Sigmoid colon (tissue), 6 donors: ENCODE measurements at regions not wholly inside any gene's neighbourhood (a gene's known extent, or its start where the extent isn't known, plus 50 kb on each side); places are given as distances from the start of the nearest gene placed in this dataset.
A peak's percentile ranks its signal among the peaks of the same experiment; 100 is the strongest.

Experiments
- DNase-seq: peaks from one replicate; pipeline ENCODE4 v3.0.0-alpha.2; 2019
- H3K27ac ChIP-seq, 4 donors: fragments of 200-600 bp; sonication (generic); one replicate each; pipeline ENCODE4 v1.5.1; 2016 to 2019; ENCODE audit warnings: mild to moderate bottlenecking in 1 of 4
- H3K27me3 ChIP-seq, 3 donors: fragments of 200-600 bp; sonication (generic); one replicate each; pipeline ENCODE4 v1.5.1; 2019; ENCODE audit warnings: mild to moderate bottlenecking in 1 of 3
- H3K36me3 ChIP-seq, 4 donors: fragments of 200-600 bp; sonication (generic); one replicate each; pipeline ENCODE4 v1.5.1; 2016 to 2019
- H3K4me1 ChIP-seq, 4 donors: fragments of 200-600 bp; sonication (generic); one replicate each; pipeline ENCODE4 v1.5.1; 2017 to 2019
- H3K4me3 ChIP-seq, 4 donors: fragments of 200-600 bp; sonication (generic); one replicate each; pipeline ENCODE4 v1.5.1; 2017 to 2019; ENCODE audit warnings: mild to moderate bottlenecking in 2 of 4, moderate library complexity in 1 of 4
- H3K9me3 ChIP-seq, 4 donors: fragments of 200-600 bp in 3 of 4; sonication (generic) in 3 of 4; one replicate each; pipeline versions ENCODE4 v1.5.1 to v1.6.1; 2013 to 2019
- EP300 ChIP-seq, 4 donors: sonication (generic); formaldehyde crosslinking; IDR thresholded peaks; one replicate each; pipeline ENCODE4 v1.6.1; 2017; ENCODE audit warnings: antibody characterized with exemption in 4 of 4
- POLR2A ChIP-seq, 2 donors: fragments of 450-650 bp; IDR thresholded peaks; one replicate each; pipeline ENCODE4 v1.6.1; 2016; ENCODE audit warnings: antibody characterized with exemption in 2 of 2, mild to moderate bottlenecking in 2 of 2, moderate library complexity in 2 of 2
- POLR2AphosphoS5 ChIP-seq, 4 donors: sonication (generic); formaldehyde crosslinking; IDR thresholded peaks; one replicate each; pipeline ENCODE4 v1.6.1; 2017; ENCODE audit warnings: antibody characterized with exemption in 4 of 4
- WGBS, 2 donors: extraction: QIAGEN DNeasy Blood & Tissue Kit; methylation state at CpG; one replicate each; pipeline ENCODE4 v1.1.7; 2013; 5-methylcytosine and 5-hydroxymethylcytosine counted together
- intact Hi-C: fragments of 100-400 bp; cut with DNase I; formaldehyde crosslinking; loops from one replicate; pipeline ENCODE4 v1.15.1; 2023
- TF ChIP-seq, protein P1 (sequence below), 4 experiments: fragments of 450-650 bp in 3 of 4; fragments of 200-600 bp in 1 of 4; IDR thresholded peaks; one replicate each; pipeline ENCODE4 v1.5.1; 2016 to 2019; ENCODE audit warnings: antibody characterized with exemption in 4 of 4, mild to moderate bottlenecking in 3 of 4, moderate library complexity in 2 of 4
- donor health status: healthy with polysubstance abuse.
- donor health status: healthy.

DNA sequence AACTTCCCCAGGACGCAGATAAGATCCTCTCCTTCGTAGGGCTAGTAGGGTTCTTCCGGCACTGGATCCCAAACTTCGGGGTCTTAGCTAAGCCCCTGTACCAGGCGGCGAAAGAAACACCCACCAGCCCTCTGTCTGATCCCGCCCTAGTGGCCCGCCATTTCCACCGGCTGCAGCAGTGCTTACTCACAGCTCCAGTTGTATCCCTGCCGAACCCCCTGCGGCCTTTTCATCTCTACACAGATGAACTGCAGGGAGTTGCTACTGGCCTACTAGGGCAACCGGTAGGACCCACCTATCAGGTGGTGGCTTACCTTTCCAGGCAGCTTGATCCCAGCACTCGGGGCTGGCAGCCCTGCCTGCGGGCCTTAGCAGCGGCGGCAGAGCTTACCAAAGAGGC is 961.2 kb downstream of the RPA4 start:
- intact Hi-C loops: no loop called here

DNA sequence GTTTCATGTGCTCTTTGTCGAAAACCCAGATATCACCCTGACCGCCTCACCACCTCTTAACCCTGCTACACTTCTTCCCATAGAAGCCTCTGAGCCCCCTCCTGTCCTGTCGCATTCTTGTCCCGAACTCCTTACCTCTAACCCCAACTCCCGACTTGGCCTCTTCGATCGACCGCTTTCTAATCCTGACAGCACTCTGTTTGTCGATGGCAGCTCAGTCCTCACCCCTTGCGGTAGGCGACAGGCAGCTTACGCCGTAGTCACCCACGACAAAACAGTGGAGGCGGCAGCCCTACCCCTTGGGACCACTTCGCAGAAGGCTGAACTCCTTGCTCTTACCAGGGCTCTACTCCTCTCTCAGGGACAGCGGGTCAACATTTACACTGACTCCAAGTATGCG is 961.7 kb downstream of the RPA4 start:
- H3K27ac ChIP-seq: no peak overlapping the region
- no peaks in the 10 kb centered on the region for H3K27me3 ChIP-seq
- no peaks in the 10 kb centered on the region for H3K36me3 ChIP-seq
- WGBS, 2 donors: 97 to 98% methylated on average over 18 of the region's 18 CpGs
- intact Hi-C loops: no loop called here
- no peaks in the 10 kb centered on the region for H3K9me3 ChIP-seq
- no peaks in the 10 kb centered on the region for H3K4me1 ChIP-seq
- TF ChIP-seq POLR2AphosphoS5 (IDR thresholded peaks at IDR 0.05): no peak
- no peak overlapping the region for H3K4me3 ChIP-seq
- peak; percentile 55 for DNase-seq

More for the DNA sequence above, 961.2 kb downstream of the RPA4 start:
- peak; percentile 61 for DNase-seq
- TF ChIP-seq POLR2AphosphoS5 (IDR thresholded peaks at IDR 0.05) (no peak), POLR2A (IDR thresholded peaks at IDR 0.05) (no peak), EP300 (IDR thresholded peaks at IDR 0.05) (no peak)
- TF ChIP-seq, protein P1, sequence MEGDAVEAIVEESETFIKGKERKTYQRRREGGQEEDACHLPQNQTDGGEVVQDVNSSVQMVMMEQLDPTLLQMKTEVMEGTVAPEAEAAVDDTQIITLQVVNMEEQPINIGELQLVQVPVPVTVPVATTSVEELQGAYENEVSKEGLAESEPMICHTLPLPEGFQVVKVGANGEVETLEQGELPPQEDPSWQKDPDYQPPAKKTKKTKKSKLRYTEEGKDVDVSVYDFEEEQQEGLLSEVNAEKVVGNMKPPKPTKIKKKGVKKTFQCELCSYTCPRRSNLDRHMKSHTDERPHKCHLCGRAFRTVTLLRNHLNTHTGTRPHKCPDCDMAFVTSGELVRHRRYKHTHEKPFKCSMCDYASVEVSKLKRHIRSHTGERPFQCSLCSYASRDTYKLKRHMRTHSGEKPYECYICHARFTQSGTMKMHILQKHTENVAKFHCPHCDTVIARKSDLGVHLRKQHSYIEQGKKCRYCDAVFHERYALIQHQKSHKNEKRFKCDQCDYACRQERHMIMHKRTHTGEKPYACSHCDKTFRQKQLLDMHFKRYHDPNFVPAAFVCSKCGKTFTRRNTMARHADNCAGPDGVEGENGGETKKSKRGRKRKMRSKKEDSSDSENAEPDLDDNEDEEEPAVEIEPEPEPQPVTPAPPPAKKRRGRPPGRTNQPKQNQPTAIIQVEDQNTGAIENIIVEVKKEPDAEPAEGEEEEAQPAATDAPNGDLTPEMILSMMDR (IDR thresholded peaks at IDR 0.05): no peak
- Histone ChIP-seq H3K9me3 (no peaks in the 10 kb centered on the region), H3K4me1 (no peaks in the 10 kb centered on the region), H3K36me3 (no peaks in the 10 kb centered on the region), H3K4me3 (no peak overlapping the region), H3K27ac (no peak overlapping the region), H3K27me3 (no peaks in the 10 kb centered on the region)
- 96 to 97% methylated on average over 16 of the region's 16 CpGs for WGBS, 2 donors

DNA sequence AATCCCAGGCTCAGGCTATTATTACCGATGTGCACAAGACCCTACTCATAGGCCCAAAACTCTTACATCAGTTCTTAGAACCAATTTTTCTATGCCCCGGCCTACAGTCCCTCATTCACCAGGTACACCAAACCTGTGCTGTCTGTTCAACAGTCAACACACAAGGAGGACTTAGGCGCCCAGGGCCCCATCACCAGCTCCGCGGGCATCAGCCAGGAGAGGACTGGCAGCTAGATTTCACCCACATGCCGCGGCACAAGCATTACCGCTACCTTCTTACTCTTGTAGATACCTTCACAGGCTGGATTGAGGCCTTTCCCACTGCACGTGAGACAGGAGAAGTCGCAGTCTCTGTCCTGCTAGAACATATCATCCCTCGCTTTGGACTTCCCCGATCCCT is 962.5 kb downstream of the RPA4 start:
- no peak for TF ChIP-seq POLR2AphosphoS5 (IDR thresholded peaks at IDR 0.05)
- no peak for TF ChIP-seq EP300 (IDR thresholded peaks at IDR 0.05)
- Histone ChIP-seq H3K27ac (no peak overlapping the region), H3K4me1 (no peaks in the 10 kb centered on the region), H3K27me3 (no peaks in the 10 kb centered on the region), H3K4me3 (no peak overlapping the region), H3K9me3 (no peaks in the 10 kb centered on the region), H3K36me3 (no peaks in the 10 kb centered on the region)
- DNase-seq: no peak
- WGBS, 2 donors: 96 to 98% methylated on average over 12 of the region's 12 CpGs
- intact Hi-C loops: no loop called here

DNA sequence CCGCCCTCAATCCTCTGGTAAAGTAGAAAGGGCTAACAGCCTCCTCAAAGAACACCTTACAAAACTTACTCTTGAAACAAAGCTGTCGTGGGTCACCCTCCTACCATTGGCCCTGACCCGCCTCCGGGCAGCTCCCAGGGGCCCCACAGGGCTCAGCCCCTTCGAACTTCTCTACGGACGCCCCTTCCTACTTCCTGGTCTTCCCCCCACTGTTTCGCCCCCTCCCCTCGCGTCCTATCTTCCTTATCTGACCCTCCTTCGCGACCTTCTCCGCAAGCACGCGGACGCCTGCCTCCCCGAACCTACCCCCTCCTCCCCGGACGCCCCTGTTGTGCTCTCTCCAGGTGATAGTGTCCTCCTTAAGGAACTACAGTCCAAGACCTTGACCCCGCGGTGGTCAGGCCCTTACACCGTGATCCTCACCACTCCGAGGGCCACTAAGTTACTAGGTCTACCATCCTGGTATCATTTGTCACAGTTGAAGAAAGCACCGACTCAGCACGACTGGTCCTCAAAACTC is 963.1 kb downstream of the RPA4 start:
- Histone ChIP-seq H3K9me3 (no peaks in the 10 kb centered on the region), H3K27ac (no peak overlapping the region), H3K27me3 (no peaks in the 10 kb centered on the region), H3K36me3 (no peaks in the 10 kb centered on the region), H3K4me3 (no peak overlapping the region), H3K4me1 (no peaks in the 10 kb centered on the region)
- intact Hi-C loops: no loop called here
- no peak for TF ChIP-seq EP300 (IDR thresholded peaks at IDR 0.05)
- TF ChIP-seq POLR2A (IDR thresholded peaks at IDR 0.05): no peak
- TF ChIP-seq POLR2AphosphoS5 (IDR thresholded peaks at IDR 0.05): no peak
- TF ChIP-seq, protein P1 (IDR thresholded peaks at IDR 0.05): no peak
- WGBS, 2 donors: 95 to 98% methylated on average over 25 of the region's 25 CpGs
- no peak for DNase-seq

DNA sequence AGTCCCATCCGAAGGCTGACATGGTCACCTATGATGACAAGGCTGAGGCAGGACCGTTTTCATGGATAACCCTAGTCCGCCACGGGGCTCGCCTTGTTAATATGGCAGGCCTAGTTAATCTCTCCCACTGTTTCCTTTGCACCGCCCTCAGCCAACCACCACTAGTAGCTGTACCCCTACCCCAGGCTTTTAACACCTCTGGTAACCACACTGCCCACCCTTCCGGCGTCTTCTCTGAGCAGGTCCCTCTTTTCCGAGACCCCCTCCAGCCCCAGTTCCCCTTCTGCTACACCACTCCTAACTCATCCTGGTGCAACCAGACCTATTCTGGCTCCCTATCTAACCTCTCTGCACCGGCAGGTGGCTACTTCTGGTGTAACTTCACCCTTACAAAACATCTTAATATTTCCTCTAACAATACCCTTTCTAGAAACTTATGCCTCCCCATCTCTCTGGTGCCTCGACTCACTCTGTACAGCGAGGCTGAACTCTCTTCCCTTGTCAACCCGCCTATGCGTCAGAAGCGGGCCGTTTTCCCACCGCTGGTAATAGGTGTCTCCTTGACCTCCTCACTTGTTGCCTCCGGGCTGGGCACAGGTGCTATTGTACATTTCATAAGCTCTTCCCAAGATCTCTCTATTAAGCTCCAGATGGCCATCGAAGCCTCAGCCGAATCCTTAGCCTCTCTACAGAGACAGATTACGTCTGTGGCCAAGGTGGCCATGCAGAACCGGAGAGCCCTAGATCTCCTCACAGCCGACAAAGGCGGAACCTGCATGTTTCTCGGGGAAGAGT is 964.4 kb downstream of the RPA4 start:
- Histone ChIP-seq H3K27ac (no peak overlapping the region), H3K36me3 (no peaks in the 10 kb centered on the region), H3K4me3 (no peak overlapping the region), H3K9me3 (no peaks in the 10 kb centered on the region), H3K27me3 (no peaks in the 10 kb centered on the region), H3K4me1 (no peaks in the 10 kb centered on the region)
- WGBS, 2 donors: 91 to 93% methylated on average over 25 of the region's 25 CpGs
- intact Hi-C loops: no loop called here
- TF ChIP-seq EP300 (IDR thresholded peaks at IDR 0.05): no peak
- no peak for TF ChIP-seq POLR2A (IDR thresholded peaks at IDR 0.05)
- TF ChIP-seq, protein P1 (IDR thresholded peaks at IDR 0.05): no peak
- TF ChIP-seq POLR2AphosphoS5 (IDR thresholded peaks at IDR 0.05): no peak
- no peak for DNase-seq
